Calu3 (cell line): ENCODE measurements at regions not wholly inside any gene's neighbourhood (a gene's known extent, or its start where the extent isn't known, plus 50 kb on each side); places are given as distances from the start of the nearest gene placed in this dataset.

Experiments used
- BruUV-seq: library from RNA; stranded (reverse); fragments of 400-500 nt; replicated peaks from 2 replicates; lab custom pipeline; 2021; lab: Mats Ljungman, UMichigan
- CTCF ChIA-PET: fragments of 300-600 bp; sonication (Branson Sonifier 250); formaldehyde crosslinking; loops from one replicate; lab custom pipeline; 2022; ENCODE audit warnings: antibody characterized with exemption; lab: Charles Lee
- DNase-seq: peaks from one replicate; pipeline ENCODE4 v3.0.0; 2022
- H3K27ac Mint-ChIP-seq: one replicate; pipeline ENCODE4 v1.8.0; 2022; ENCODE audit warnings: mixed read lengths; ENCODE audit not compliant: unreplicated experiment
- H3K27me3 Mint-ChIP-seq: one replicate; pipeline ENCODE4 v1.8.0; 2022; ENCODE audit warnings: mixed read lengths; ENCODE audit not compliant: unreplicated experiment
- H3K36me3 Mint-ChIP-seq: one replicate; pipeline ENCODE4 v1.8.0; 2022; ENCODE audit warnings: mild to moderate bottlenecking, moderate library complexity, mixed read lengths; ENCODE audit not compliant: insufficient read depth, unreplicated experiment
- H3K4me1 Mint-ChIP-seq: one replicate; pipeline ENCODE4 v1.8.0; 2022; ENCODE audit warnings: mild to moderate bottlenecking, low read depth, mixed read lengths; ENCODE audit not compliant: unreplicated experiment
- H3K4me3 Mint-ChIP-seq: one replicate; pipeline ENCODE4 v1.8.0; 2022; ENCODE audit warnings: mild to moderate bottlenecking, low read depth, moderate library complexity, mixed read lengths; ENCODE audit not compliant: unreplicated experiment
- H3K9me3 Mint-ChIP-seq: one replicate; pipeline ENCODE4 v1.8.0; 2022; ENCODE audit warnings: low read depth, mixed read lengths; ENCODE audit not compliant: unreplicated experiment
- intact Hi-C: fragments of 100-400 bp; cut with micrococcal nuclease; formaldehyde crosslinking; loops from one replicate; pipeline ENCODE4 v1.10.0; 2022; ENCODE audit not compliant: unreplicated experiment
- TF ChIP-seq, protein P1 (sequence below): fragments of 200-600 bp; IDR thresholded peaks from one replicate; pipeline ENCODE4 v1.8.0; 2022; ENCODE audit warnings: antibody characterized with exemption; ENCODE audit not compliant: unreplicated experiment

DNA sequence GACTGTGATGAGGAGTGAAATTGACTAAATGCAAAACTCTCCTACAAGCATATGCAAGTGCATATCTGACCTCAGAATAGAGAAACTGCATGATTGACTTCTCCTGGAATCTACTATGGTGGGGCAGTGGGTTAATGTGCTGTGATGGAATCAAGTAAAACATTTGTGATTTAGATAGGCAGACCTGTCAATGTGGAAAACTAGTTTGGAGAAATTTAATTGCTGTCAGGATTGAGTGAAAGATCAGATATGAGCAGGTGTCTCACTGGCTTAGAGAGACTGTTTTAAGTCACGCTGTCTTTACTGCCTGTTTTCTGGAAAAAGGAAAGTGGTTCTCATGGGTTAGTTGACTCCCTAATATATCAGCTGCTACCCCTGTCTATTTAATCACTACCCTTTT is 881.0 kb upstream of the CNTNAP5 start:
- DNase-seq: no peak
- no TSS peak for BruUV-seq
- Mint-ChIP-seq H3K36me3 (no peaks in the 10 kb centered on the region), H3K9me3 (peaks cover 11% of the 10 kb centered on the region), H3K4me1 (no peaks in the 10 kb centered on the region), H3K27ac (no peak overlapping the region), H3K27me3 (no peaks in the 10 kb centered on the region), H3K4me3 (no peak overlapping the region)
- CTCF ChIA-PET: no interaction called here
- TF ChIP-seq, protein P1, sequence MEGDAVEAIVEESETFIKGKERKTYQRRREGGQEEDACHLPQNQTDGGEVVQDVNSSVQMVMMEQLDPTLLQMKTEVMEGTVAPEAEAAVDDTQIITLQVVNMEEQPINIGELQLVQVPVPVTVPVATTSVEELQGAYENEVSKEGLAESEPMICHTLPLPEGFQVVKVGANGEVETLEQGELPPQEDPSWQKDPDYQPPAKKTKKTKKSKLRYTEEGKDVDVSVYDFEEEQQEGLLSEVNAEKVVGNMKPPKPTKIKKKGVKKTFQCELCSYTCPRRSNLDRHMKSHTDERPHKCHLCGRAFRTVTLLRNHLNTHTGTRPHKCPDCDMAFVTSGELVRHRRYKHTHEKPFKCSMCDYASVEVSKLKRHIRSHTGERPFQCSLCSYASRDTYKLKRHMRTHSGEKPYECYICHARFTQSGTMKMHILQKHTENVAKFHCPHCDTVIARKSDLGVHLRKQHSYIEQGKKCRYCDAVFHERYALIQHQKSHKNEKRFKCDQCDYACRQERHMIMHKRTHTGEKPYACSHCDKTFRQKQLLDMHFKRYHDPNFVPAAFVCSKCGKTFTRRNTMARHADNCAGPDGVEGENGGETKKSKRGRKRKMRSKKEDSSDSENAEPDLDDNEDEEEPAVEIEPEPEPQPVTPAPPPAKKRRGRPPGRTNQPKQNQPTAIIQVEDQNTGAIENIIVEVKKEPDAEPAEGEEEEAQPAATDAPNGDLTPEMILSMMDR: no peak
- intact Hi-C loops: no loop called here

DNA sequence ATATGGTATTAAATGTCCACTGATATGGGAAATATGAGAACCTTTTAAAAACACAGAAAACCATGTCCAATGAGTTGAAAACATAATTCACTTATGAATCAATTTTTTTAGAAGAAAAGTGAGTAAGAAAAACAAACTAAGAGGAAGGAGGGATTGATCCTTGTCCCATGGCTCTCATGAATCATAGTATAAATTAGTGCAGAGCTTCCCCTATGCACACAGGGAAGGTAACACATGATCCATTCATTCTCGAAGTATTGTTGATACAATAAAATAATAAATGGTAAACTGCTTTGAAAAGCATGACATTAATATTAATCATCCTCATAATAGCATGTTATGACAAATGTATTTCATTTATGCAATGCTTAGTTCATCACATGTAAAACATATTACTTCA is 872.0 kb upstream of the CNTNAP5 start:
- Mint-ChIP-seq H3K9me3 (peaks cover 7% of the 10 kb centered on the region), H3K4me1 (no peaks in the 10 kb centered on the region), H3K36me3 (no peaks in the 10 kb centered on the region), H3K27ac (no peak overlapping the region), H3K4me3 (no peak overlapping the region), H3K27me3 (no peaks in the 10 kb centered on the region)
- CTCF ChIA-PET: no interaction called here
- no TSS peak for BruUV-seq
- DNase-seq: no peak
- TF ChIP-seq, protein P1: no peak
- intact Hi-C loops: no loop called here

DNA sequence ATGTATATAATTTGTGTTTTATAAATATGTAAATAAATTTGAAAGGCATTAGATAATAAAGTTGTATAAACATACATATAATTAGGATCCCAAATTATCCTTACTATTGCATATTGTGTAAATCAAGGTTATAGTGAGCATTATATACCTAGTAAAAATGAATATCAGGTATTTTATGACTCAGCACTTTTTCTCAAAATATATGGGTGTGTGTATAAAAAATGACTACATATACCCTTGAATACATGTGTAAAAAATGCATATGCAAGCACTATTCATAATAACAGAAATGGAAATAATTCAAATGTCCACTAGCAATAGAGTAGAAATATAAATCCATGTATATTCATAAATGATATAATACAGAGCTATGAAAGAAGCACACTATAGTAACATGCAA is 870.9 kb upstream of the CNTNAP5 start:
- DNase-seq: no peak
- BruUV-seq: no TSS peak
- H3K9me3 Mint-ChIP-seq: peaks cover 7% of the 10 kb centered on the region
- H3K4me3 Mint-ChIP-seq: no peak overlapping the region
- no peaks in the 10 kb centered on the region for H3K4me1 Mint-ChIP-seq
- H3K27ac Mint-ChIP-seq: no peak overlapping the region
- H3K36me3 Mint-ChIP-seq: no peaks in the 10 kb centered on the region
- TF ChIP-seq, protein P1: no peak
- H3K27me3 Mint-ChIP-seq: no peaks in the 10 kb centered on the region
- intact Hi-C loops: no loop called here
- CTCF ChIA-PET: no interaction called here

DNA sequence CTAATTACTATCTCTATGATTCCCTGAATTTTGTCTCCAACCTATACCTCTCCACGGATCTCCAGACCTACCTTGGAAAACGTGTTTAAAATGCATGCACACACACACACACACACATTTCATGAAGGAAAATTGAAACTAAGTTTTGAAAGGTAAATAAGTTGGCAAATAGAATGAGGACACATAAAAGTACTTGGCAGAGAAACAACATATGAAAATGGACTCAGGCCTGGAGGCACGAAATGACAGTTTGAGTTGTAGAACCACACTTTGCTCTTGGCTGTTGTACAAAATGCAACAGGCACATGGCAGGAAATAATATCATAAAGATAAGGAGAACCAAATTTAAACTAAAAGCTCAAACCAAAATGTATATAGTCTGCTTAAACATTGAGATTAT is 868.1 kb upstream of the CNTNAP5 start:
- intact Hi-C loops: no loop called here
- DNase-seq: no peak
- Mint-ChIP-seq H3K4me1 (no peaks in the 10 kb centered on the region), H3K27me3 (no peaks in the 10 kb centered on the region), H3K27ac (no peak overlapping the region), H3K9me3 (peaks cover 8% of the 10 kb centered on the region), H3K36me3 (no peaks in the 10 kb centered on the region), H3K4me3 (no peak overlapping the region)
- TF ChIP-seq, protein P1: no peak
- CTCF ChIA-PET: no interaction called here
- no TSS peak for BruUV-seq
